ENCODE measurements at regions not wholly inside any gene's neighbourhood (a gene's known extent, or its start where the extent isn't known, plus 50 kb on each side); places are given as distances from the start of the nearest gene placed in this dataset.
A peak's percentile ranks its signal among the peaks of the same experiment; 100 is the strongest.

- no TSS peak for BruUV-seq (replicated peaks)
- H3F3A ChIP-seq (ENCODE audit: insufficient read depth, low read depth) = no peaks in the 10 kb centered on the region
- CTCF ChIA-PET = no interaction called here
These were observed 170.8 kb upstream of the ANK3 start for GRCh38 chr10:60560451-60560850.

DNA sequence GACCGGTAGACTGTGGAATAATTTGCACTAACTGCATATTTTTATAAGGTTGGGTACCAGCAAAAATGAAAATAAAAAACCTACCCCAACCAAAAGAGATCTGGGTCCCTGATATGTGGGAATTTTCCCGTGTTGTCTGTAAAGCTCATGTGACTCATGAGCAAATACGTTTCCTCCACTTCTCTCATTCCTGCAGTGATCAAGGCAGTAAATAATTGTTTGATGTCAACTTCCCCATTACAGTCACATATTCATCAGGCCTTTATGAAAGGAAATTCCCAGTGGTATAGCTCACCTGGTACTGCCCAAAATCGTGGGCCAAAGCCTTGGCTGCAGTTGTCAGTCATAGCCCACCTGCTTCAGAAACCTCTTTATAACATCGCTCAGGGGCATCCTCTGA, 166.0 kb upstream of the ANK3 start:
- BruUV-seq (replicated peaks) = no TSS peak
- TF ChIP-seq, protein P1, sequence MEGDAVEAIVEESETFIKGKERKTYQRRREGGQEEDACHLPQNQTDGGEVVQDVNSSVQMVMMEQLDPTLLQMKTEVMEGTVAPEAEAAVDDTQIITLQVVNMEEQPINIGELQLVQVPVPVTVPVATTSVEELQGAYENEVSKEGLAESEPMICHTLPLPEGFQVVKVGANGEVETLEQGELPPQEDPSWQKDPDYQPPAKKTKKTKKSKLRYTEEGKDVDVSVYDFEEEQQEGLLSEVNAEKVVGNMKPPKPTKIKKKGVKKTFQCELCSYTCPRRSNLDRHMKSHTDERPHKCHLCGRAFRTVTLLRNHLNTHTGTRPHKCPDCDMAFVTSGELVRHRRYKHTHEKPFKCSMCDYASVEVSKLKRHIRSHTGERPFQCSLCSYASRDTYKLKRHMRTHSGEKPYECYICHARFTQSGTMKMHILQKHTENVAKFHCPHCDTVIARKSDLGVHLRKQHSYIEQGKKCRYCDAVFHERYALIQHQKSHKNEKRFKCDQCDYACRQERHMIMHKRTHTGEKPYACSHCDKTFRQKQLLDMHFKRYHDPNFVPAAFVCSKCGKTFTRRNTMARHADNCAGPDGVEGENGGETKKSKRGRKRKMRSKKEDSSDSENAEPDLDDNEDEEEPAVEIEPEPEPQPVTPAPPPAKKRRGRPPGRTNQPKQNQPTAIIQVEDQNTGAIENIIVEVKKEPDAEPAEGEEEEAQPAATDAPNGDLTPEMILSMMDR (conservative IDR thresholded peaks at IDR 0.05) = no peak
- TF ChIP-seq EZH2 (IDR thresholded peaks at IDR 0.05; ENCODE audit: low read depth) = no peak
- no peak for DNase-seq
- no peaks in the 10 kb centered on the region for H3K4me1 ChIP-seq (replicated peaks; ENCODE audit: insufficient read depth)
- no peaks in the 10 kb centered on the region for H3K27me3 ChIP-seq (ENCODE audit: insufficient read depth, low read depth)
- intact Hi-C loops (cut with micrococcal nuclease; ENCODE audit: unreplicated experiment) = no loop called here
- H3K9me3 ChIP-seq (ENCODE audit: insufficient read depth, low read depth) = no peaks in the 10 kb centered on the region
- ChIA-PET POLR2A (ENCODE audit: unreplicated experiment) (no interaction called here), CTCF (no interaction called here)
- no peaks in the 10 kb centered on the region for H4K20me1 ChIP-seq (ENCODE audit: insufficient read depth)
- H2AFZ ChIP-seq = no peak overlapping the region
- H3K36me3 ChIP-seq (ENCODE audit: low read depth) = no peaks in the 10 kb centered on the region
- no peaks in the 10 kb centered on the region for H3K79me2 ChIP-seq (ENCODE audit: low read depth)
- no peak overlapping the region for H3K4me2 ChIP-seq
- H3K27ac ChIP-seq = no peak overlapping the region
- H3F3A ChIP-seq (ENCODE audit: insufficient read depth, low read depth) = no peaks in the 10 kb centered on the region
- no peak overlapping the region for H3K4me3 ChIP-seq
- H3K9me2 ChIP-seq (ENCODE audit: insufficient read depth) = no peaks in the 10 kb centered on the region

More at GRCh38 chr10:60560451-60560850, 170.8 kb upstream of the ANK3 start:
- TF ChIP-seq, protein P1 (conservative IDR thresholded peaks at IDR 0.05) = no peak
- no peak for TF ChIP-seq EZH2 (IDR thresholded peaks at IDR 0.05; ENCODE audit: low read depth)
- Histone ChIP-seq H3K4me2 (no peak overlapping the region), H3K27ac (no peak overlapping the region), H3K9me3 (ENCODE audit: insufficient read depth, low read depth) (no peaks in the 10 kb centered on the region), H3K9me2 (ENCODE audit: insufficient read depth) (no peaks in the 10 kb centered on the region), H3K27me3 (ENCODE audit: insufficient read depth, low read depth) (no peaks in the 10 kb centered on the region), H4K20me1 (ENCODE audit: insufficient read depth) (no peaks in the 10 kb centered on the region), H3K79me2 (ENCODE audit: low read depth) (no peaks in the 10 kb centered on the region), H2AFZ (no peak overlapping the region), H3K4me1 (replicated peaks; ENCODE audit: insufficient read depth) (no peaks in the 10 kb centered on the region), H3K36me3 (ENCODE audit: low read depth) (no peaks in the 10 kb centered on the region), H3K4me3 (no peak overlapping the region)
- intact Hi-C loops (cut with micrococcal nuclease; ENCODE audit: unreplicated experiment) = no loop called here
- DNase-seq = no peak
- POLR2A ChIA-PET (ENCODE audit: unreplicated experiment) = no interaction called here

GRCh38 chr10:60549686-60550085, 160.0 kb upstream of the ANK3 start:
- Histone ChIP-seq H3K9me3 (ENCODE audit: insufficient read depth, low read depth) (0 out of 2 replicates have a peak, but pooled peaks cover 3% of the 10 kb centered on the region), H2AFZ (no peak overlapping the region), H4K20me1 (ENCODE audit: insufficient read depth) (no peaks in the 10 kb centered on the region), H3K4me2 (no peak overlapping the region), H3K27me3 (ENCODE audit: insufficient read depth, low read depth) (no peaks in the 10 kb centered on the region), H3K4me1 (replicated peaks; ENCODE audit: insufficient read depth) (no peaks in the 10 kb centered on the region), H3K4me3 (no peak overlapping the region), H3K36me3 (ENCODE audit: low read depth) (no peaks in the 10 kb centered on the region), H3K9me2 (ENCODE audit: insufficient read depth) (no peaks in the 10 kb centered on the region), H3F3A (ENCODE audit: insufficient read depth, low read depth) (no peaks in the 10 kb centered on the region), H3K27ac (no peak overlapping the region), H3K79me2 (ENCODE audit: low read depth) (no peaks in the 10 kb centered on the region)
- intact Hi-C loops (cut with micrococcal nuclease; ENCODE audit: unreplicated experiment) = loop anchor here (1.0 to 5.0 kb wide), 2 partner anchors 98 to 218 kb away; no protein-coding TSS in a partner anchor
- ChIA-PET POLR2A (ENCODE audit: unreplicated experiment) (no interaction called here), CTCF (interaction anchor here (0.7 kb wide), 1 partner anchor 65 kb away, joined by 3 read pairs; no protein-coding TSS in a partner anchor)
- no peak for DNase-seq
- no TSS peak for BruUV-seq (replicated peaks)
- TF ChIP-seq, protein P1 (conservative IDR thresholded peaks at IDR 0.05) = peak; percentile 63
- no peak for TF ChIP-seq EZH2 (IDR thresholded peaks at IDR 0.05; ENCODE audit: low read depth)

Data from PC-9 (cell line).